Nephron progenitor cell (in vitro differentiated cells): ENCODE measurements at regions not wholly inside any gene's neighbourhood (a gene's known extent, or its start where the extent isn't known, plus 50 kb on each side); places are given as distances from the start of the nearest gene placed in this dataset.

ENCODE experiments used
- DNase-seq: peaks from one replicate; pipeline ENCODE4 v3.0.0; 2021
- H3K27ac Mint-ChIP-seq: 2 replicates; pipeline ENCODE4 v1.8.0; 2021; ENCODE audit warnings: mild to moderate bottlenecking, moderate library complexity, mixed read lengths
- H3K27me3 Mint-ChIP-seq: 2 replicates; pipeline ENCODE4 v1.8.0; 2021; ENCODE audit warnings: mild to moderate bottlenecking, low read depth, mixed read lengths; ENCODE audit not compliant: poor library complexity
- H3K36me3 Mint-ChIP-seq: 2 replicates; pipeline ENCODE4 v1.8.0; 2021; ENCODE audit warnings: low read depth, mixed read lengths
- H3K4me1 Mint-ChIP-seq: 2 replicates; pipeline ENCODE4 v1.8.0; 2021; ENCODE audit warnings: mixed read lengths
- H3K4me3 Mint-ChIP-seq: 2 replicates; pipeline ENCODE4 v1.8.0; 2021; ENCODE audit warnings: mild to moderate bottlenecking, moderate library complexity, mixed read lengths
- H3K9me3 Mint-ChIP-seq: 2 replicates; pipeline ENCODE4 v1.8.0; 2021; ENCODE audit warnings: mild to moderate bottlenecking, moderate library complexity, mixed read lengths
- CTCF ChIP-seq: fragments of 200-600 bp; sonication (generic); IDR thresholded peaks from 2 replicates; pipeline ENCODE4 v1.5.0; 2021; ENCODE audit warnings: antibody characterized with exemption

- no peaks in the 10 kb centered on the region for H3K9me3 Mint-ChIP-seq
- no peak overlapping the region for H3K4me3 Mint-ChIP-seq
- H3K4me1 Mint-ChIP-seq, result peaks cover 10% of the 10 kb centered on the region
- H3K27ac Mint-ChIP-seq, result no peak overlapping the region
- DNase-seq, result no peak
- peaks cover 16% of the 10 kb centered on the region for H3K27me3 Mint-ChIP-seq
- no peak for TF ChIP-seq CTCF
- no peaks in the 10 kb centered on the region for H3K36me3 Mint-ChIP-seq
These were observed 75.6 kb downstream of the ICOS start for GRCh38 chr2:204012072-204012653.

- H3K4me3 Mint-ChIP-seq, result no peak overlapping the region
- peaks cover 9% of the 10 kb centered on the region for H3K27me3 Mint-ChIP-seq
- H3K36me3 Mint-ChIP-seq, result no peaks in the 10 kb centered on the region
- no peak for TF ChIP-seq CTCF
- DNase-seq, result no peak
- H3K4me1 Mint-ChIP-seq, result peaks cover 6% of the 10 kb centered on the region
- no peak overlapping the region for H3K27ac Mint-ChIP-seq
- H3K9me3 Mint-ChIP-seq, result no peaks in the 10 kb centered on the region
These were observed 78.7 kb downstream of the ICOS start for GRCh38 chr2:204015118-204015843.

- Mint-ChIP-seq H3K27ac (no peak overlapping the region), H3K4me1 (peaks cover 5% of the 10 kb centered on the region), H3K4me3 (no peak overlapping the region), H3K27me3 (peaks cover 3% of the 10 kb centered on the region), H3K9me3 (no peaks in the 10 kb centered on the region), H3K36me3 (no peaks in the 10 kb centered on the region)
- DNase-seq, result no peak
- no peak for TF ChIP-seq CTCF
These were observed 82.2 kb downstream of the ICOS start for GRCh38 chr2:204018717-204019116.

DNA sequence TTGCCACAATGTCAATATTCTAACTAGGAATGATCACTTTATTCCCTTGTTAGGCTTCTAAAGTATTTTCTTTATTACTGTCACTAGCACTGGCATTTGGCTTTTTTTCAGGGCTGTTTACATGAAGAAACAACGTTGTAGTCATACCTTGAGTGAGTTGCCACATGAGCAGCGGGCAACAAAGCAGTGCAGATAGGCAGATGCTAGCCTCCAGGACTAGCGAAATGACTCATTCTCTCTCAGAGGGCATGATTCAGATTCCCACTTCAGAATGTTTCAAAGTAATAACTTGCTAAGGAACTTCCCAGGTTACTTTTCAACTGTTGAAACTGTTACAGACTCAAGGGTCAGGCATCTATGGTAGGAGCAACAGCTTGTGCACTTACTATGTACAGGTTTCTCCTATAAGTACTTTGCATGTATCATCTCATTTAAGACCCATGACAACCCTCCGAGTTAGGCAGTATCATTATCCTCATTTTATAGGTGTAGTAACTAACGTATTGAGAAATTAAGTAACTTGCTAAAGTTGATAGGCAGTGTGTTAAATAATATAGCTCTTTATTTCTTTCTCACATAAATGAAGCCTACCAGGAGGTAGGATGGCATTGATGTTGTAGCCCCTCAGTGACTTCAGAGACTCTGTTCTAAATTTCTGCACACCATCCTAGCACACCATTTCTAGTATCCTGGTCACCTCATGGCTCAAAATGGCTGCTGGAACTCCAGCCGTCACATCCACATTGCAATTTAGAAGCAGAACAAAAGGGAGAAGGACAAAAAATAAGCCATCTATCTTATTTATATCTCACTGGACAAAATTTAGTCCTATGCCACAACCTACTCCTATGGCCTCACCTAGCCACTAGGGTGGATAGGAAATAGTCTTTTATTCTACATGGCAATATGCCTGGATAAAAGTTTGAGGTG is 83.3 kb downstream of the ICOS start:
- Mint-ChIP-seq H3K27me3 (peaks cover 3% of the 10 kb centered on the region), H3K36me3 (no peaks in the 10 kb centered on the region), H3K4me3 (no peak overlapping the region), H3K9me3 (no peaks in the 10 kb centered on the region), H3K27ac (no peak overlapping the region), H3K4me1 (peaks cover 8% of the 10 kb centered on the region)
- DNase-seq, result no peak
- no peak for TF ChIP-seq CTCF

- no peak overlapping the region for H3K27ac Mint-ChIP-seq
- no peak for DNase-seq
- TF ChIP-seq CTCF, result no peak
- H3K36me3 Mint-ChIP-seq, result no peaks in the 10 kb centered on the region
- H3K27me3 Mint-ChIP-seq, result peaks cover 3% of the 10 kb centered on the region
- no peaks in the 10 kb centered on the region for H3K9me3 Mint-ChIP-seq
- H3K4me3 Mint-ChIP-seq, result no peak overlapping the region
- peaks cover 4% of the 10 kb centered on the region for H3K4me1 Mint-ChIP-seq
These were observed 84.9 kb downstream of the ICOS start for GRCh38 chr2:204021290-204022081.
